ENCODE measurements at regions not wholly inside any gene's neighbourhood (a gene's known extent, or its start where the extent isn't known, plus 50 kb on each side); places are given as distances from the start of the nearest gene placed in this dataset.

DNA sequence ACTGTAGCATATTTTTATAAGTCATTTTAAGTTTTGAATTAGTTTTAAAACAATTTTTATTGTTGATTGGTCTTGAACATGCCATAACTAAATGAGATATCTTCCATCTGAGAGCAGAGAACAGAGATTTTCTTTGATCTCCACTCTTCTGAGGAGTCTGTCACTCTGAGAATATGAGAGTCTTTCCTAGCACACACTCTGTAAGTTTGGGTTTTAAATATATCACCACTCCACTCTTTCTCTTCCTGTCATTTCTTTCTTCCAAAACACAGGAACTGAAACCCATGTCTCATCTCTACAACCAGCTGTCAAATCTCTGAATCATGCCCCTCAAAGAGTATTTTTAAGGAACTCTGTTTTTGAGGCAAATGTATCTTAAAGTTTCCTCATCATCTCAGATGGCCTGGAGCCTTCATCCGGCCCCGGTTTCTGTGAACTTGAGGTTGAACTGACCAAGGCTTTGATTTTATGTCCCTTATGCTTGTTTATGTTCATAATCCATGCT, 698.2 kb upstream of the SGCG start:
- no peaks in the 10 kb centered on the region for H3K27me3 ChIP-seq (ENCODE audit: insufficient read depth)
- ChIA-PET POLR2A (no interaction called here), CTCF (no interaction called here)
- no peaks in the 10 kb centered on the region for H3K79me2 ChIP-seq (ENCODE audit: insufficient read depth)
- H3K27ac ChIP-seq (ENCODE audit: low read depth in 2 of 2, low read length in 1 of 2), result no peak overlapping the region
- H2AFZ ChIP-seq (ENCODE audit: low read depth), result no peak overlapping the region
- H3F3A ChIP-seq (replicated peaks; ENCODE audit: insufficient read depth), result no peaks in the 10 kb centered on the region
- DNase-seq, result no peak
- H4K20me1 ChIP-seq (ENCODE audit: insufficient read depth), result no peaks in the 10 kb centered on the region
- 12% methylated on average over 2 of the region's 2 CpGs for WGBS (ENCODE audit: low lambda C conversion rate)
- no peak overlapping the region for H3K9ac ChIP-seq
- TF ChIP-seq YY1 (IDR thresholded peaks at IDR 0.05; ENCODE audit: low read depth) (no peak), FOXM1 (IDR thresholded peaks at IDR 0.05; ENCODE audit: low read depth) (no peak), GATA2 (CRISPR knock-in tag; IDR thresholded peaks at IDR 0.05) (no peak), JUND (IDR thresholded peaks at IDR 0.05) (no peak), ELF1 (IDR thresholded peaks at IDR 0.05) (no peak)
- TF ChIP-seq, protein P1, sequence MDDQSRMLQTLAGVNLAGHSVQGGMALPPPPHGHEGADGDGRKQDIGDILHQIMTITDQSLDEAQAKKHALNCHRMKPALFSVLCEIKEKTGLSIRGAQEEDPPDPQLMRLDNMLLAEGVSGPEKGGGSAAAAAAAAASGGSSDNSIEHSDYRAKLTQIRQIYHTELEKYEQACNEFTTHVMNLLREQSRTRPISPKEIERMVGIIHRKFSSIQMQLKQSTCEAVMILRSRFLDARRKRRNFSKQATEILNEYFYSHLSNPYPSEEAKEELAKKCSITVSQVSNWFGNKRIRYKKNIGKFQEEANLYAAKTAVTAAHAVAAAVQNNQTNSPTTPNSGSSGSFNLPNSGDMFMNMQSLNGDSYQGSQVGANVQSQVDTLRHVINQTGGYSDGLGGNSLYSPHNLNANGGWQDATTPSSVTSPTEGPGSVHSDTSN (IDR thresholded peaks at IDR 0.05), result no peak
- TF ChIP-seq, protein P2, sequence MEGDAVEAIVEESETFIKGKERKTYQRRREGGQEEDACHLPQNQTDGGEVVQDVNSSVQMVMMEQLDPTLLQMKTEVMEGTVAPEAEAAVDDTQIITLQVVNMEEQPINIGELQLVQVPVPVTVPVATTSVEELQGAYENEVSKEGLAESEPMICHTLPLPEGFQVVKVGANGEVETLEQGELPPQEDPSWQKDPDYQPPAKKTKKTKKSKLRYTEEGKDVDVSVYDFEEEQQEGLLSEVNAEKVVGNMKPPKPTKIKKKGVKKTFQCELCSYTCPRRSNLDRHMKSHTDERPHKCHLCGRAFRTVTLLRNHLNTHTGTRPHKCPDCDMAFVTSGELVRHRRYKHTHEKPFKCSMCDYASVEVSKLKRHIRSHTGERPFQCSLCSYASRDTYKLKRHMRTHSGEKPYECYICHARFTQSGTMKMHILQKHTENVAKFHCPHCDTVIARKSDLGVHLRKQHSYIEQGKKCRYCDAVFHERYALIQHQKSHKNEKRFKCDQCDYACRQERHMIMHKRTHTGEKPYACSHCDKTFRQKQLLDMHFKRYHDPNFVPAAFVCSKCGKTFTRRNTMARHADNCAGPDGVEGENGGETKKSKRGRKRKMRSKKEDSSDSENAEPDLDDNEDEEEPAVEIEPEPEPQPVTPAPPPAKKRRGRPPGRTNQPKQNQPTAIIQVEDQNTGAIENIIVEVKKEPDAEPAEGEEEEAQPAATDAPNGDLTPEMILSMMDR (IDR thresholded peaks at IDR 0.05), result no peak
- no peaks in the 10 kb centered on the region for H3K36me3 ChIP-seq (replicated peaks in 1 of 2; ENCODE audit: control insufficient read depth in 1 of 2, insufficient read depth in 2 of 2, low read length in 1 of 2)
- H3K9me2 ChIP-seq, result no peaks in the 10 kb centered on the region
- no peaks in the 10 kb centered on the region for H3K9me3 ChIP-seq
- no peak overlapping the region for H3K4me3 ChIP-seq (ENCODE audit: low read depth in 2 of 2, low read length in 1 of 2)
- no peak overlapping the region for H3K4me2 ChIP-seq
- H3K4me1 ChIP-seq (ENCODE audit: control insufficient read depth in 1 of 2, insufficient read depth in 2 of 2, low read depth in 1 of 2, low read length in 1 of 2), result no peaks in the 10 kb centered on the region

DNA sequence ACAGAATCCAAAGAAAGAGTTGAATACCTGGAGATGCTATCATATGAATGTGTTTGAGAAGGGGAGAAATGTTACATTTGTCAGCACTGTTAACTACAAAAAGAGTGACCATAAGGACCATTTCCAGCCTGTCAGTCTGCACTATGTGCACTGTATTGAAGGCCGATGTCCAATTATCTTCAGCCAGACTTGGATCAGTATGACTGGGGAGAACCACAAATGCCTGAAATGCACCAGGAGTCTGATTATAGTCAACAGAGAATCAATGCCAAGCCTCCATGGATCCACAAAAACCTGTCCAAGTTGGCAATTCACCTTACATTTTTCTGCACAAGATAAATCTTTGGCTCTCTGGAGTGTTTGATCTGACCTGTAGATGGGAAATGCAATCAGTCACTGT, 697.5 kb upstream of the SGCG start:
- Histone ChIP-seq H2AFZ (ENCODE audit: low read depth) (no peak overlapping the region), H3F3A (replicated peaks; ENCODE audit: insufficient read depth) (no peaks in the 10 kb centered on the region), H3K27me3 (ENCODE audit: insufficient read depth) (no peaks in the 10 kb centered on the region), H3K9me2 (no peaks in the 10 kb centered on the region), H4K20me1 (ENCODE audit: insufficient read depth) (no peaks in the 10 kb centered on the region), H3K4me1 (ENCODE audit: control insufficient read depth in 1 of 2, insufficient read depth in 2 of 2, low read depth in 1 of 2, low read length in 1 of 2) (no peaks in the 10 kb centered on the region), H3K4me3 (ENCODE audit: low read depth in 2 of 2, low read length in 1 of 2) (no peak overlapping the region), H3K36me3 (replicated peaks in 1 of 2; ENCODE audit: control insufficient read depth in 1 of 2, insufficient read depth in 2 of 2, low read length in 1 of 2) (no peaks in the 10 kb centered on the region), H3K9ac (no peak overlapping the region), H3K27ac (ENCODE audit: low read depth in 2 of 2, low read length in 1 of 2) (no peak overlapping the region), H3K79me2 (ENCODE audit: insufficient read depth) (no peaks in the 10 kb centered on the region), H3K4me2 (no peak overlapping the region), H3K9me3 (no peaks in the 10 kb centered on the region)
- ChIA-PET CTCF (no interaction called here), POLR2A (no interaction called here)
- WGBS (ENCODE audit: low lambda C conversion rate), result 30% methylated on average over 1 of the region's 1 CpG
- DNase-seq, result no peak
- TF ChIP-seq, protein P3, sequence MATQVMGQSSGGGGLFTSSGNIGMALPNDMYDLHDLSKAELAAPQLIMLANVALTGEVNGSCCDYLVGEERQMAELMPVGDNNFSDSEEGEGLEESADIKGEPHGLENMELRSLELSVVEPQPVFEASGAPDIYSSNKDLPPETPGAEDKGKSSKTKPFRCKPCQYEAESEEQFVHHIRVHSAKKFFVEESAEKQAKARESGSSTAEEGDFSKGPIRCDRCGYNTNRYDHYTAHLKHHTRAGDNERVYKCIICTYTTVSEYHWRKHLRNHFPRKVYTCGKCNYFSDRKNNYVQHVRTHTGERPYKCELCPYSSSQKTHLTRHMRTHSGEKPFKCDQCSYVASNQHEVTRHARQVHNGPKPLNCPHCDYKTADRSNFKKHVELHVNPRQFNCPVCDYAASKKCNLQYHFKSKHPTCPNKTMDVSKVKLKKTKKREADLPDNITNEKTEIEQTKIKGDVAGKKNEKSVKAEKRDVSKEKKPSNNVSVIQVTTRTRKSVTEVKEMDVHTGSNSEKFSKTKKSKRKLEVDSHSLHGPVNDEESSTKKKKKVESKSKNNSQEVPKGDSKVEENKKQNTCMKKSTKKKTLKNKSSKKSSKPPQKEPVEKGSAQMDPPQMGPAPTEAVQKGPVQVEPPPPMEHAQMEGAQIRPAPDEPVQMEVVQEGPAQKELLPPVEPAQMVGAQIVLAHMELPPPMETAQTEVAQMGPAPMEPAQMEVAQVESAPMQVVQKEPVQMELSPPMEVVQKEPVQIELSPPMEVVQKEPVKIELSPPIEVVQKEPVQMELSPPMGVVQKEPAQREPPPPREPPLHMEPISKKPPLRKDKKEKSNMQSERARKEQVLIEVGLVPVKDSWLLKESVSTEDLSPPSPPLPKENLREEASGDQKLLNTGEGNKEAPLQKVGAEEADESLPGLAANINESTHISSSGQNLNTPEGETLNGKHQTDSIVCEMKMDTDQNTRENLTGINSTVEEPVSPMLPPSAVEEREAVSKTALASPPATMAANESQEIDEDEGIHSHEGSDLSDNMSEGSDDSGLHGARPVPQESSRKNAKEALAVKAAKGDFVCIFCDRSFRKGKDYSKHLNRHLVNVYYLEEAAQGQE (IDR thresholded peaks at IDR 0.05; ENCODE audit: low read depth, low read length), result no peak
- TF ChIP-seq POLR2AphosphoS5 (IDR thresholded peaks at IDR 0.05; ENCODE audit: low read depth, low read length), result no peak
- TF ChIP-seq, protein P4, sequence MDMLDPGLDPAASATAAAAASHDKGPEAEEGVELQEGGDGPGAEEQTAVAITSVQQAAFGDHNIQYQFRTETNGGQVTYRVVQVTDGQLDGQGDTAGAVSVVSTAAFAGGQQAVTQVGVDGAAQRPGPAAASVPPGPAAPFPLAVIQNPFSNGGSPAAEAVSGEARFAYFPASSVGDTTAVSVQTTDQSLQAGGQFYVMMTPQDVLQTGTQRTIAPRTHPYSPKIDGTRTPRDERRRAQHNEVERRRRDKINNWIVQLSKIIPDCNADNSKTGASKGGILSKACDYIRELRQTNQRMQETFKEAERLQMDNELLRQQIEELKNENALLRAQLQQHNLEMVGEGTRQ (IDR thresholded peaks at IDR 0.05; ENCODE audit: borderline replicate concordance, low read depth, low read length), result no peak
- TF ChIP-seq ELF1 (IDR thresholded peaks at IDR 0.05), result no peak
- TF ChIP-seq, protein P5, sequence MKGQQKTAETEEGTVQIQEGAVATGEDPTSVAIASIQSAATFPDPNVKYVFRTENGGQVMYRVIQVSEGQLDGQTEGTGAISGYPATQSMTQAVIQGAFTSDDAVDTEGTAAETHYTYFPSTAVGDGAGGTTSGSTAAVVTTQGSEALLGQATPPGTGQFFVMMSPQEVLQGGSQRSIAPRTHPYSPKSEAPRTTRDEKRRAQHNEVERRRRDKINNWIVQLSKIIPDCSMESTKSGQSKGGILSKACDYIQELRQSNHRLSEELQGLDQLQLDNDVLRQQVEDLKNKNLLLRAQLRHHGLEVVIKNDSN (IDR thresholded peaks at IDR 0.05; ENCODE audit: borderline replicate concordance, low read depth), result no peak
- TF ChIP-seq SIN3A (IDR thresholded peaks at IDR 0.05; ENCODE audit: borderline replicate concordance, low read depth, low read length), result no peak
- no peak for TF ChIP-seq EP300 (IDR thresholded peaks at IDR 0.05; ENCODE audit: borderline replicate concordance in 1 of 2, low read depth in 1 of 2, low read length in 1 of 2)
- TF ChIP-seq, protein P6, sequence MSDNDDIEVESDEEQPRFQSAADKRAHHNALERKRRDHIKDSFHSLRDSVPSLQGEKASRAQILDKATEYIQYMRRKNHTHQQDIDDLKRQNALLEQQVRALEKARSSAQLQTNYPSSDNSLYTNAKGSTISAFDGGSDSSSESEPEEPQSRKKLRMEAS (IDR thresholded peaks at IDR 0.05; ENCODE audit: low read depth), result no peak
- TF ChIP-seq MXI1 (IDR thresholded peaks at IDR 0.05; ENCODE audit: low read depth, low read length), result no peak
- TF ChIP-seq, protein P2 (IDR thresholded peaks at IDR 0.05), result no peak
- no peak for TF ChIP-seq NFIC (IDR thresholded peaks at IDR 0.05; ENCODE audit: borderline replicate concordance)
- no peak for TF ChIP-seq GABPA (IDR thresholded peaks at IDR 0.05; ENCODE audit: low read depth)
- no peak for TF ChIP-seq GATA2 (CRISPR knock-in tag; IDR thresholded peaks at IDR 0.05)

Measured in SK-N-SH (cell line).